ENCODE measurements at regions not wholly inside any gene's neighbourhood (a gene's known extent, or its start where the extent isn't known, plus 50 kb on each side); places are given as distances from the start of the nearest gene placed in this dataset.

GRCh38 chr11:97739932-97740800 lies 1280.6 kb upstream of the CNTN5 start:
- no peak for TF ChIP-seq CTCF (IDR thresholded peaks at IDR 0.05; ENCODE audit: low read depth, low read length)
- H3K4me3 ChIP-seq (replicated peaks in 1 of 2; ENCODE audit: low read depth in 2 of 2, low read length in 2 of 2), result no peak overlapping the region
- peak; percentile 94 for DNase-seq (ENCODE audit: low read depth in 2 of 2)

GRCh38 chr11:97740801-97741151 lies 1280.0 kb upstream of the CNTN5 start:
- DNase-seq (ENCODE audit: low read depth in 2 of 2), result no peak
- TF ChIP-seq CTCF (IDR thresholded peaks at IDR 0.05; ENCODE audit: low read depth, low read length), result no peak
- no peak overlapping the region for H3K4me3 ChIP-seq (replicated peaks in 1 of 2; ENCODE audit: low read depth in 2 of 2, low read length in 2 of 2)

- peak in 1 of 2 donors; percentile 53 for DNase-seq (ENCODE audit: low read depth in 2 of 2)
- H3K4me3 ChIP-seq (replicated peaks in 1 of 2; ENCODE audit: low read depth in 2 of 2, low read length in 2 of 2), result no peak overlapping the region
- TF ChIP-seq CTCF (IDR thresholded peaks at IDR 0.05; ENCODE audit: low read depth, low read length), result no peak
Observed at GRCh38 chr11:97742717-97743116, 1278.0 kb upstream of the CNTN5 start.

GRCh38 chr11:97743205-97743742 lies 1277.5 kb upstream of the CNTN5 start:
- peak; percentile 34 to 86 for DNase-seq (ENCODE audit: low read depth in 2 of 2)
- H3K4me3 ChIP-seq (replicated peaks in 1 of 2; ENCODE audit: low read depth in 2 of 2, low read length in 2 of 2), result no peak overlapping the region
- TF ChIP-seq CTCF (IDR thresholded peaks at IDR 0.05; ENCODE audit: low read depth, low read length), result no peak

- H3K4me3 ChIP-seq (replicated peaks in 1 of 2; ENCODE audit: low read depth in 2 of 2, low read length in 2 of 2), result no peak overlapping the region
- no peak for DNase-seq (ENCODE audit: low read depth in 2 of 2)
- TF ChIP-seq CTCF (IDR thresholded peaks at IDR 0.05; ENCODE audit: low read depth, low read length), result no peak
Observed at GRCh38 chr11:97745515-97746050, 1275.2 kb upstream of the CNTN5 start.

- DNase-seq (ENCODE audit: low read depth in 2 of 2), result no peak
- TF ChIP-seq CTCF (IDR thresholded peaks at IDR 0.05; ENCODE audit: low read depth, low read length), result no peak
- H3K4me3 ChIP-seq (replicated peaks in 1 of 2; ENCODE audit: low read depth in 2 of 2, low read length in 2 of 2), result no peak overlapping the region
Observed at GRCh38 chr11:97746818-97747217, 1273.9 kb upstream of the CNTN5 start.
